H1 (cell line): ENCODE measurements at regions not wholly inside any gene's neighbourhood (a gene's known extent, or its start where the extent isn't known, plus 50 kb on each side); places are given as distances from the start of the nearest gene placed in this dataset.

Source experiments
- CTCF ChIA-PET: fragments of 300-600 bp; sonication (Branson Sonifier 250); formaldehyde crosslinking; loops from one replicate; lab custom pipeline; 2021; ENCODE audit not compliant: partially characterized antibody; lab: Charles Lee
- POLR2A ChIA-PET: fragments of 300-600 bp; sonication (Branson Sonifier 250); formaldehyde crosslinking; loops from one replicate; lab custom pipeline; 2021; ENCODE audit warnings: inconsistent platforms; ENCODE audit not compliant: partially characterized antibody; lab: Charles Lee
- DNase-seq, 2 experiments: peaks; one replicate each; pipeline versions ENCODE4 v3.0.0 to v3.0.0-alpha.2; 2010 to 2022; ENCODE audit warnings: low spot score in 2 of 2, low read depth in 1 of 2, mixed read lengths in 1 of 2
- FAIRE-seq: peaks from 2 replicates; lab custom pipeline; 2011; peaks lifted over from hg19 to GRCh38; lab: Jason Lieb, UNC
- H2AFZ ChIP-seq: 2 replicates; pipeline ENCODE4 v1.8.1; 2012; ENCODE audit warnings: low read length, inconsistent platforms
- H2AK5ac ChIP-seq: 2 replicates; pipeline ENCODE4 v1.6.1; 2013; ENCODE audit warnings: low read depth, low read length
- H2BK120ac ChIP-seq: replicated peaks from 2 replicates; pipeline ENCODE3; 2013; ENCODE audit warnings: low read depth, low read length, inconsistent platforms
- H2BK12ac ChIP-seq: 2 replicates; pipeline ENCODE4 v1.6.1; 2013; ENCODE audit warnings: low read depth, low read length
- H2BK15ac ChIP-seq: 2 replicates; pipeline ENCODE4 v1.6.1; 2013; ENCODE audit warnings: low read length
- H2BK20ac ChIP-seq: 2 replicates; pipeline ENCODE4 v1.6.1; 2013; ENCODE audit warnings: low read length
- H2BK5ac ChIP-seq: 2 replicates; pipeline ENCODE4 v1.6.1; 2013; ENCODE audit warnings: low read depth, low read length
- H3K14ac ChIP-seq: 2 replicates; pipeline ENCODE4 v1.6.1; 2013; ENCODE audit warnings: inconsistent platforms; ENCODE audit not compliant: insufficient read length
- H3K18ac ChIP-seq: 2 replicates; pipeline ENCODE4 v1.6.1; 2013; ENCODE audit warnings: low read length; ENCODE audit errors: extremely low read depth
- H3K23ac ChIP-seq: 2 replicates; pipeline ENCODE4 v1.6.1; 2013; ENCODE audit warnings: inconsistent platforms; ENCODE audit not compliant: insufficient read length
- H3K23me2 ChIP-seq: 2 replicates; pipeline ENCODE4 v1.6.1; 2013; ENCODE audit warnings: low read depth, low read length
- H3K27ac ChIP-seq: 2 replicates; pipeline ENCODE4 v1.6.1; 2011; ENCODE audit warnings: low read depth, low read length, inconsistent platforms
- H3K27me3 ChIP-seq, 4 experiments: replicated peaks in 1 of 4; 1 replicate in 1 of 4; 2 replicates in 3 of 4; pipeline versions ENCODE4 v1.6.1 to v1.8.1; 2011 to 2013; ENCODE audit warnings: low read length in 3 of 4, mild to moderate bottlenecking in 3 of 4, inconsistent platforms in 2 of 4, mixed read lengths in 2 of 4, moderate library complexity in 1 of 4; ENCODE audit not compliant: control insufficient read depth in 3 of 4, insufficient read depth in 3 of 4; ENCODE audit errors: extremely low read depth in 1 of 4
- H3K36me3 ChIP-seq, 4 experiments: 2 replicates each; pipeline versions ENCODE4 v1.6.1 to v1.8.1; 2011 to 2013; ENCODE audit warnings: mild to moderate bottlenecking in 4 of 4, low read length in 3 of 4, moderate library complexity in 2 of 4, control low read depth in 1 of 4, inconsistent platforms in 1 of 4; ENCODE audit not compliant: insufficient read depth in 4 of 4, control insufficient read depth in 2 of 4
- H3K4ac ChIP-seq: replicated peaks from 2 replicates; pipeline ENCODE3; 2013; ENCODE audit warnings: low read length, low read depth, mixed read lengths, inconsistent platforms; ENCODE audit not compliant: insufficient read length
- H3K4me1 ChIP-seq, 4 experiments: replicated peaks in 1 of 4; 1 replicate in 1 of 4; 2 replicates in 3 of 4; pipeline versions ENCODE4 v1.6.1 to v1.8.1; 2011 to 2013; ENCODE audit warnings: low read length in 3 of 4, inconsistent platforms in 2 of 4, mixed read lengths in 1 of 4; ENCODE audit not compliant: insufficient read depth in 4 of 4, control insufficient read depth in 3 of 4
- H3K4me2 ChIP-seq, 2 experiments: 2 replicates each; pipeline versions ENCODE4 v1.6.1 to v1.8.1; 2011 to 2013; ENCODE audit warnings: low read depth in 2 of 2, low read length in 2 of 2, control low read depth in 1 of 2, inconsistent platforms in 1 of 2, mild to moderate bottlenecking in 1 of 2; ENCODE audit not compliant: insufficient read depth in 1 of 2
- H3K4me3 ChIP-seq, 4 experiments: fragments of 200-600, 300-600 bp in 1 of 4; sonication (generic), shearing (Covaris generic), sonication (Bioruptor Twin) in 1 of 4; 2 replicates each; pipeline versions ENCODE4 v1.5.1 to v1.8.1; 2011 to 2016; ENCODE audit warnings: low read length in 4 of 4, low read depth in 3 of 4, control low read depth in 2 of 4, inconsistent platforms in 2 of 4, mild to moderate bottlenecking in 2 of 4, mixed read lengths in 1 of 4, moderate library complexity in 1 of 4; ENCODE audit not compliant: insufficient read depth in 2 of 4; ENCODE audit errors: extremely low read depth in 1 of 4
- H3K56ac ChIP-seq: replicated peaks from 2 replicates; pipeline ENCODE3; 2013; ENCODE audit warnings: low read depth, mild to moderate bottlenecking, mixed read lengths, low read length, inconsistent platforms; ENCODE audit not compliant: insufficient read length
- H3K79me1 ChIP-seq: 2 replicates; pipeline ENCODE4 v1.6.1; 2013; ENCODE audit warnings: low read depth, low read length, control low read depth
- H3K79me2 ChIP-seq, 2 experiments: 2 replicates each; pipeline versions ENCODE4 v1.6.1 to v1.8.1; 2012 to 2013; ENCODE audit warnings: low read length in 2 of 2, mild to moderate bottlenecking in 2 of 2, inconsistent platforms in 1 of 2; ENCODE audit not compliant: insufficient read depth in 2 of 2, control insufficient read depth in 1 of 2
- H3K9ac ChIP-seq, 4 experiments: replicated peaks in 1 of 4; 1 replicate in 1 of 4; 2 replicates in 3 of 4; pipeline versions ENCODE4 v1.6.1 to v1.8.1; 2011 to 2013; ENCODE audit warnings: low read depth in 3 of 4, low read length in 3 of 4, control low read depth in 2 of 4, mild to moderate bottlenecking in 2 of 4, moderate library complexity in 2 of 4, inconsistent platforms in 1 of 4; ENCODE audit errors: extremely low read depth in 1 of 4
- H3K9me3 ChIP-seq, 2 experiments: 2 replicates each; pipeline versions ENCODE4 v1.6.1 to v1.8.1; 2012 to 2013; ENCODE audit warnings: mild to moderate bottlenecking in 2 of 2, moderate library complexity in 2 of 2, control low read depth in 1 of 2, inconsistent platforms in 1 of 2, low read depth in 1 of 2, low read length in 1 of 2, mixed read lengths in 1 of 2; ENCODE audit not compliant: insufficient read depth in 2 of 2
- H4K20me1 ChIP-seq, 2 experiments: replicated peaks in 1 of 2; 2 replicates each; pipeline versions ENCODE3 to v1.8.1; 2011 to 2013; ENCODE audit warnings: inconsistent platforms in 2 of 2, low read length in 2 of 2, mild to moderate bottlenecking in 1 of 2; ENCODE audit not compliant: insufficient read depth in 2 of 2, control insufficient read depth in 1 of 2
- H4K5ac ChIP-seq: 2 replicates; pipeline ENCODE4 v1.6.1; 2013; ENCODE audit warnings: low read length, low read depth, mixed read lengths, inconsistent platforms; ENCODE audit not compliant: insufficient read length
- H4K8ac ChIP-seq: 2 replicates; pipeline ENCODE4 v1.8.0; 2013; ENCODE audit warnings: mild to moderate bottlenecking, moderate library complexity, low read length, inconsistent platforms; ENCODE audit not compliant: insufficient read depth; ENCODE audit errors: extremely low read depth
- H4K91ac ChIP-seq: replicated peaks from 2 replicates; pipeline ENCODE3; 2013; ENCODE audit warnings: low read length, mixed read lengths, inconsistent platforms; ENCODE audit not compliant: insufficient read length
- ASH2L ChIP-seq: fragments of 200-600, 300-600 bp; sonication (generic); IDR thresholded peaks from one replicate; pipeline ENCODE4 v1.7.1; 2017; ENCODE audit warnings: low read length
- CBX8 ChIP-seq: fragments of 300-800, 300-1000 bp; sonication (generic); IDR thresholded peaks from 2 replicates; pipeline ENCODE4 v1.7.1; 2016; ENCODE audit warnings: low read depth, low read length, borderline replicate concordance
- EZH2 ChIP-seq: fragments of 200-600 bp; sonication (generic); IDR thresholded peaks from 2 replicates; pipeline ENCODE4 v1.7.1; 2012; ENCODE audit warnings: low read depth, mild to moderate bottlenecking, moderate library complexity, low read length, inconsistent platforms; ENCODE audit not compliant: severe bottlenecking
- POLR2AphosphoS5 ChIP-seq: IDR thresholded peaks from 2 replicates; pipeline ENCODE4 v1.6.1; 2011; ENCODE audit warnings: low read depth, low read length
- RAD21 ChIP-seq, 2 experiments: IDR thresholded peaks in 1 of 2; conservative IDR thresholded peaks in 1 of 2; 2 replicates each; pipeline ENCODE4 v1.6.1; 2011; ENCODE audit warnings: low read depth in 2 of 2, low read length in 2 of 2, improper control_type of control experiment in 1 of 2, inconsistent platforms in 1 of 2, mild to moderate bottlenecking in 1 of 2, moderate library complexity in 1 of 2
- RFX5 ChIP-seq: IDR thresholded peaks from 2 replicates; pipeline ENCODE4 v1.6.1; 2011; ENCODE audit warnings: low read depth, low read length, improper control_type of control experiment, borderline replicate concordance
- RNF2 ChIP-seq: fragments of 200-900, 300-1000 bp; sonication (generic); IDR thresholded peaks from 2 replicates; pipeline ENCODE4 v1.7.1; 2016; ENCODE audit warnings: borderline replicate concordance, low read depth, mild to moderate bottlenecking, antibody characterized with exemption, low read length; ENCODE audit not compliant: poor library complexity, severe bottlenecking; ENCODE audit errors: missing control alignments
- SIX5 ChIP-seq: IDR thresholded peaks from 2 replicates; pipeline ENCODE4 v1.6.1; 2011; ENCODE audit warnings: mild to moderate bottlenecking, low read depth, low read length
- SUZ12 ChIP-seq: fragments of 200-600 bp; sonication (generic); IDR thresholded peaks from 2 replicates; pipeline ENCODE4 v1.6.1; 2012; ENCODE audit warnings: mild to moderate bottlenecking, inconsistent platforms, low read length, moderate library complexity, mixed read lengths
- TAF1 ChIP-seq: IDR thresholded peaks from 2 replicates; pipeline ENCODE4 v1.6.1; 2011; ENCODE audit warnings: mild to moderate bottlenecking, low read depth, low read length
- TEAD4 ChIP-seq: IDR thresholded peaks from 2 replicates; pipeline ENCODE4 v1.6.1; 2012; ENCODE audit warnings: low read depth, low read length, inconsistent platforms, mixed read lengths
- ZNF274 ChIP-seq: IDR thresholded peaks from 2 replicates; pipeline ENCODE4 v1.7.0; 2012; ENCODE audit warnings: low read length, borderline replicate concordance; ENCODE audit errors: extremely low read depth
- WGBS, 2 experiments: shearing (Covaris generic) in 1 of 2; methylation state at CpG; one replicate each; pipeline versions ENCODE4 v1.1.6 to v1.1.7; 2013 to 2015; ENCODE audit warnings: low lambda C conversion rate in 2 of 2, mixed read lengths in 2 of 2, inconsistent platforms in 1 of 2, low coverage in 1 of 2, missing lambda C conversion rate in 1 of 2; ENCODE audit not compliant: insufficient replicate concordance in 2 of 2, insufficient coverage in 1 of 2, insufficient read length in 1 of 2; ENCODE audit errors: extremely low coverage in 1 of 2, missing lambda C conversion rate in 1 of 2; 5-methylcytosine and 5-hydroxymethylcytosine counted together
- TF ChIP-seq, protein P1 (sequence below): IDR thresholded peaks from 2 replicates; pipeline ENCODE4 v1.6.1; 2012; ENCODE audit warnings: low read length, inconsistent platforms

DNA sequence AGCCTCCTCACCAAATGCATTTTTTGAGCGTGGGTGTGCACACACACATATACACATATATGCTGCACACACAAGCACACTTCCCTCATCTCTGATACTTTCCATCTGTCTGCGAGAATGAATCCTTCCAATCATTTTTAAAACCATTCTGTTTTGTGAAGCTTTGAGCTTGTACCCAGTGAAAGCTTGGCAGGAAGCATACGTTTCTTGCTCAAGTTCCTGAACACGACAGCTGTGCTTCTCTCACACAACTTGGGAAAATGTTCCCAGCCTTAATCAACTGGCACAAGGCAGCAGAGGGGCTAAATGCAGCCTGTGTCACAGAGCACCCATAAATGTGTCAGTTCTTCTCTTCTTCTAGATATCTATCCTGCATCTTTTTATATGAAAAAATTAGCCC, 524.0 kb upstream of the KIRREL3 start:
- CTCF ChIA-PET, result interaction anchor here (0.6 to 2.1 kb wide), 3 partner anchors 31 to 677 kb away, joined by 3 to 8 read pairs (median 4); no protein-coding TSS in a partner anchor
- TF ChIP-seq EZH2, result no peak
- TF ChIP-seq SIX5, result no peak
- no peak for TF ChIP-seq RNF2
- TF ChIP-seq RFX5, result no peak
- TF ChIP-seq CBX8, result no peak
- TF ChIP-seq ASH2L, result no peak
- TF ChIP-seq, protein P1, sequence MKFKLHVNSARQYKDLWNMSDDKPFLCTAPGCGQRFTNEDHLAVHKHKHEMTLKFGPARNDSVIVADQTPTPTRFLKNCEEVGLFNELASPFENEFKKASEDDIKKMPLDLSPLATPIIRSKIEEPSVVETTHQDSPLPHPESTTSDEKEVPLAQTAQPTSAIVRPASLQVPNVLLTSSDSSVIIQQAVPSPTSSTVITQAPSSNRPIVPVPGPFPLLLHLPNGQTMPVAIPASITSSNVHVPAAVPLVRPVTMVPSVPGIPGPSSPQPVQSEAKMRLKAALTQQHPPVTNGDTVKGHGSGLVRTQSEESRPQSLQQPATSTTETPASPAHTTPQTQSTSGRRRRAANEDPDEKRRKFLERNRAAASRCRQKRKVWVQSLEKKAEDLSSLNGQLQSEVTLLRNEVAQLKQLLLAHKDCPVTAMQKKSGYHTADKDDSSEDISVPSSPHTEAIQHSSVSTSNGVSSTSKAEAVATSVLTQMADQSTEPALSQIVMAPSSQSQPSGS, result no peak
- TF ChIP-seq SUZ12, result no peak
- no peak for TF ChIP-seq TEAD4
- TF ChIP-seq RAD21 (IDR thresholded peaks at IDR 0.05 in 1 of 2, conservative IDR thresholded peaks at IDR 0.05 in 1 of 2; ENCODE audit: low read depth in 2 of 2, low read length in 2 of 2), result no peak
- no peak for TF ChIP-seq POLR2AphosphoS5
- TF ChIP-seq ZNF274, result no peak
- no peak for TF ChIP-seq TAF1

More for the DNA sequence above, 524.0 kb upstream of the KIRREL3 start:
- H2BK12ac ChIP-seq, result no peak overlapping the region
- no peaks in the 10 kb centered on the region for H3K79me1 ChIP-seq
- no peak overlapping the region for H4K8ac ChIP-seq
- no peak overlapping the region for H3K56ac ChIP-seq
- H3K36me3 ChIP-seq, result no peaks in the 10 kb centered on the region
- no peak overlapping the region for H3K14ac ChIP-seq
- no peak overlapping the region for H2BK15ac ChIP-seq
- no peaks in the 10 kb centered on the region for H3K27me3 ChIP-seq
- H3K18ac ChIP-seq, result no peak overlapping the region
- H2BK120ac ChIP-seq, result no peak overlapping the region
- no peak overlapping the region for H3K4me2 ChIP-seq
- no peaks in the 10 kb centered on the region for H3K9me3 ChIP-seq
- no peak overlapping the region for H3K27ac ChIP-seq
- DNase-seq (no peak), FAIRE-seq (no peak)
- H4K91ac ChIP-seq, result no peak overlapping the region
- H2BK5ac ChIP-seq, result no peak overlapping the region
- no peak overlapping the region for H3K4me3 ChIP-seq
- no peak overlapping the region for H3K23ac ChIP-seq
- H3K9ac ChIP-seq, result no peak overlapping the region
- H3K23me2 ChIP-seq, result no peaks in the 10 kb centered on the region
- POLR2A ChIA-PET, result no interaction called here
- no peak overlapping the region for H2BK20ac ChIP-seq
- H4K20me1 ChIP-seq, result no peaks in the 10 kb centered on the region
- H2AFZ ChIP-seq, result no peak overlapping the region
- WGBS, 2 experiments, result 98% methylated on average over 4 of the region's 4 CpGs; no CpG with 5 or more reads in 1 of the 2 experiments
- H3K79me2 ChIP-seq, result no peaks in the 10 kb centered on the region
- H4K5ac ChIP-seq, result no peak overlapping the region
- H3K4ac ChIP-seq, result no peak overlapping the region
- H3K4me1 ChIP-seq, result no peaks in the 10 kb centered on the region
- no peak overlapping the region for H2AK5ac ChIP-seq
